Neural progenitor cell (in vitro differentiated cells): ENCODE measurements at regions not wholly inside any gene's neighbourhood (a gene's known extent, or its start where the extent isn't known, plus 50 kb on each side); places are given as distances from the start of the nearest gene placed in this dataset.

ENCODE experiments used
- CTCF ChIP-seq: fragments of 200-600 bp; sonication (generic); IDR thresholded peaks from 2 replicates; pipeline ENCODE4 v1.5.1; 2017; ENCODE audit warnings: antibody characterized with exemption, mild to moderate bottlenecking
- EZH2 ChIP-seq: fragments of 200-600 bp; sonication (generic); IDR thresholded peaks from 2 replicates; pipeline ENCODE4 v1.6.1; 2017; ENCODE audit warnings: antibody characterized with exemption, mild to moderate bottlenecking, moderate library complexity
- EZH2phosphoT487 ChIP-seq: fragments of 200-600 bp; sonication (generic); IDR thresholded peaks from 2 replicates; pipeline ENCODE4 v1.6.1; 2017; ENCODE audit warnings: antibody characterized with exemption

- TF ChIP-seq EZH2 (no peak), CTCF (no peak), EZH2phosphoT487 (no peak)
These were observed 533.4 kb upstream of the NBEA start for GRCh38 chr13:34408640-34409039.
